Astrocyte (in vitro differentiated cells and primary cell): ENCODE measurements at regions not wholly inside any gene's neighbourhood (a gene's known extent, or its start where the extent isn't known, plus 50 kb on each side); places are given as distances from the start of the nearest gene placed in this dataset.

Experiments used
- DNase-seq: peaks from one replicate; pipeline ENCODE4 v3.0.0-alpha.2; 2010; ENCODE audit warnings: low read depth
- FAIRE-seq: peaks from 2 replicates; lab custom pipeline; 2011; peaks lifted over from hg19 to GRCh38; lab: Jason Lieb, UNC
- H2AFZ ChIP-seq: 2 replicates; pipeline ENCODE4 v1.6.0; 2012; ENCODE audit warnings: low read depth, low read length, inconsistent platforms
- H3K27ac ChIP-seq: 2 replicates; pipeline ENCODE4 v1.5.1; 2011; ENCODE audit warnings: low read depth, low read length, inconsistent platforms
- H3K27me3 ChIP-seq: 2 replicates; pipeline ENCODE4 v1.6.0; 2011; ENCODE audit warnings: low read length, inconsistent platforms; ENCODE audit not compliant: insufficient read depth
- H3K36me3 ChIP-seq: 2 replicates; pipeline ENCODE4 v1.5.1; 2011; ENCODE audit warnings: low read length, inconsistent platforms; ENCODE audit not compliant: insufficient read depth
- H3K4me1 ChIP-seq: 2 replicates; pipeline ENCODE4 v1.5.1; 2011; ENCODE audit warnings: low read length, inconsistent platforms; ENCODE audit not compliant: insufficient read depth
- H3K4me2 ChIP-seq: 2 replicates; pipeline ENCODE4 v1.6.0; 2012; ENCODE audit warnings: low read length, inconsistent platforms
- H3K4me3 ChIP-seq: 2 replicates; pipeline ENCODE4 v1.5.1; 2011; ENCODE audit warnings: low read depth, mild to moderate bottlenecking, low read length, inconsistent platforms; ENCODE audit not compliant: insufficient read depth
- H3K79me2 ChIP-seq: 2 replicates; pipeline ENCODE4 v1.6.0; 2012; ENCODE audit warnings: mild to moderate bottlenecking, low read length, inconsistent platforms; ENCODE audit not compliant: insufficient read depth
- H3K9ac ChIP-seq: 2 replicates; pipeline ENCODE4 v1.6.0; 2012; ENCODE audit warnings: mild to moderate bottlenecking, low read length, inconsistent platforms
- H3K9me3 ChIP-seq: 2 replicates; pipeline ENCODE4 v1.5.1; 2012; ENCODE audit warnings: low read depth, mild to moderate bottlenecking, low read length, inconsistent platforms; ENCODE audit not compliant: insufficient read depth
- H4K20me1 ChIP-seq: 2 replicates; pipeline ENCODE4 v1.6.0; 2012; ENCODE audit warnings: low read length, inconsistent platforms; ENCODE audit not compliant: insufficient read depth
- H3K27ac Mint-ChIP-seq: one replicate; pipeline ENCODE4 v1.8.0; 2021; ENCODE audit warnings: mild to moderate bottlenecking, mixed read lengths; ENCODE audit not compliant: unreplicated experiment
- H3K27me3 Mint-ChIP-seq: one replicate; pipeline ENCODE4 v1.8.0; 2021; ENCODE audit warnings: low read depth, mixed read lengths; ENCODE audit not compliant: unreplicated experiment
- H3K36me3 Mint-ChIP-seq: one replicate; pipeline ENCODE4 v1.8.0; 2021; ENCODE audit warnings: low read depth, mixed read lengths; ENCODE audit not compliant: unreplicated experiment
- H3K4me1 Mint-ChIP-seq: one replicate; pipeline ENCODE4 v1.8.0; 2021; ENCODE audit warnings: low read depth, mixed read lengths; ENCODE audit not compliant: unreplicated experiment
- H3K4me3 Mint-ChIP-seq: one replicate; pipeline ENCODE4 v1.8.0; 2021; ENCODE audit warnings: mild to moderate bottlenecking, moderate library complexity, mixed read lengths; ENCODE audit not compliant: unreplicated experiment
- H3K9me3 Mint-ChIP-seq: one replicate; pipeline ENCODE4 v1.8.0; 2021; ENCODE audit warnings: mild to moderate bottlenecking, mixed read lengths; ENCODE audit not compliant: unreplicated experiment
- EZH2 ChIP-seq: IDR thresholded peaks from 2 replicates; pipeline ENCODE4 v1.6.1; 2012; ENCODE audit warnings: mild to moderate bottlenecking, low read length, inconsistent platforms; ENCODE audit not compliant: insufficient read depth
- TF ChIP-seq, protein P1 (sequence below): IDR thresholded peaks from 2 replicates; pipeline ENCODE4 v1.5.1; 2011; ENCODE audit warnings: low read depth, mild to moderate bottlenecking, inconsistent platforms, low read length, moderate library complexity; ENCODE audit not compliant: insufficient read depth

DNA sequence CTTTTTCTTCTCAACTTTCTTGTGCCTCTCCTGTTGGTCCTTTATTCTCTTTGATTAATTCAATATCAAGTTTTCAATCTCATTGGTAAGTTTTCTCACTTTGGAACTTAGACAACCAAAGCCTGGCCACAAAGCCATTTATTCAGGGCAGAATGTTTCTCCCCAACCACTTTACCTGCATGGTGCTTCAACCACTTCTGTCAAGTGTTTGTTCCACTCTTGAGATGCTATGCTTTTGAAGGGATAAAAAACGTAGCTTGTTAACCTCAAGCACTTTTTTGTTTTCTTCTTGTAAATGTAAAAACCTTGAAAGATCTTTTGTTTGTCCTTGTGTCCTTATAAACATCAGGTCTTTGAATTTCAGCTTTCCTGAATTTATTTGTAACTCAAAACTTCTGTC, 966.7 kb downstream of the MAT2B start:
- DNase-seq (no peak), FAIRE-seq (no peak)
- Histone ChIP-seq H2AFZ (no peak overlapping the region), H3K4me2 (no peak overlapping the region), H3K79me2 (no peaks in the 10 kb centered on the region), H3K9me3 (no peaks in the 10 kb centered on the region), H4K20me1 (no peaks in the 10 kb centered on the region), H3K9ac (no peak overlapping the region), H3K27me3 (no peaks in the 10 kb centered on the region), H3K36me3 (no peaks in the 10 kb centered on the region), H3K4me3 (no peak overlapping the region), H3K27ac (no peak overlapping the region), H3K4me1 (no peaks in the 10 kb centered on the region)
- TF ChIP-seq EZH2: no peak
- TF ChIP-seq, protein P1, sequence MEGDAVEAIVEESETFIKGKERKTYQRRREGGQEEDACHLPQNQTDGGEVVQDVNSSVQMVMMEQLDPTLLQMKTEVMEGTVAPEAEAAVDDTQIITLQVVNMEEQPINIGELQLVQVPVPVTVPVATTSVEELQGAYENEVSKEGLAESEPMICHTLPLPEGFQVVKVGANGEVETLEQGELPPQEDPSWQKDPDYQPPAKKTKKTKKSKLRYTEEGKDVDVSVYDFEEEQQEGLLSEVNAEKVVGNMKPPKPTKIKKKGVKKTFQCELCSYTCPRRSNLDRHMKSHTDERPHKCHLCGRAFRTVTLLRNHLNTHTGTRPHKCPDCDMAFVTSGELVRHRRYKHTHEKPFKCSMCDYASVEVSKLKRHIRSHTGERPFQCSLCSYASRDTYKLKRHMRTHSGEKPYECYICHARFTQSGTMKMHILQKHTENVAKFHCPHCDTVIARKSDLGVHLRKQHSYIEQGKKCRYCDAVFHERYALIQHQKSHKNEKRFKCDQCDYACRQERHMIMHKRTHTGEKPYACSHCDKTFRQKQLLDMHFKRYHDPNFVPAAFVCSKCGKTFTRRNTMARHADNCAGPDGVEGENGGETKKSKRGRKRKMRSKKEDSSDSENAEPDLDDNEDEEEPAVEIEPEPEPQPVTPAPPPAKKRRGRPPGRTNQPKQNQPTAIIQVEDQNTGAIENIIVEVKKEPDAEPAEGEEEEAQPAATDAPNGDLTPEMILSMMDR: no peak
- H3K4me1 Mint-ChIP-seq: no peaks in the 10 kb centered on the region
- H3K27me3 Mint-ChIP-seq: no peaks in the 10 kb centered on the region
- no peak overlapping the region for H3K4me3 Mint-ChIP-seq
- no peaks in the 10 kb centered on the region for H3K9me3 Mint-ChIP-seq
- H3K36me3 Mint-ChIP-seq: no peaks in the 10 kb centered on the region
- no peak overlapping the region for H3K27ac Mint-ChIP-seq

DNA sequence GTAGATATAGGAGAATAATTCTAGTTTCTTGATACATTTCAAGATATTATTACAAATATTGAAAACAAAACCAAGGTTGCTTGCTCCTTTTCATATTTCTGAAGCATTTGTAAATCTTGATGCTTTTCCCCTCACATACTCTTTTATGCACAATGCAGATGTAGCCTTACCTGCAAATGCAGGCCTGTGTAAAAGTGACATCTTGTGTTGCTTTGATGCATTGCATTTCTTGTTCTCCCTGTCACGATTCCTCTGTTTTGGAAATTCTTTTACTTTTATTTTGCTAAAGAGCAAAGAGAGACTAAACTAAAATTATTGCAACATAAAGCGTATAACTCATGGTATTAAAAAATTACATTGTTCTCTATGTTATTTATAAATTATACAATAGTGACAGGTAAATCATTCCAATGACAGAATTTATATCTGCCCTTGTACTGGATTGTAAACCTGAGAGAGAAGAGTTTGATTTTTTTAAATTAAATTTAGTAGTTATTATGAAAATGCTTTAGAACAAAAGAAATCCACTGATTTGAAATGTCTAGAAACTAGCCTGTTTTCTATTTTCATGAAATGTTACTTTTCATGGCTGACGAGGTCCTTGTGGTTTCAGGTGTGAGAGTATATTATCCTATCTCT, 970.0 kb downstream of the MAT2B start:
- H3K36me3 Mint-ChIP-seq: no peaks in the 10 kb centered on the region
- no peaks in the 10 kb centered on the region for H3K4me1 Mint-ChIP-seq

DNA sequence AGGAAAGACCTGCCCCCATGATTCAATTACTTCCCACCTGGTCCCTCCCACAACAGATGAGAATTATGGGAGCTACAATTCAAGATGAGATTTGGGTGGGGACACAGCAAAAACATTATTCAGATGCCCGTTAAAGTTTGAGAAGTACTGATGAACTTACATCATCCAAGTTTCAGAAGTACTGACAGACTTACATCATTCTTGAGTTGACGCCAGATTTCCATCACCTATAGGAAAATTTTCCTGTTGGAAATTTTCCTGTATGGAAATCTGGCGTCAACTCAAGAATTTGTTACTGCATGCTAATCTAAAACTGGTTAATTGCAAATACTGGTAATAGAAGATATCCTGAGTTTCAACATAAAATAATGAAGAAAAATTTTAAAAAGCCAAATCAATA, 975.9 kb downstream of the MAT2B start:
- FAIRE-seq: no peak
- Histone ChIP-seq H3K4me2 (no peak overlapping the region), H3K27me3 (no peaks in the 10 kb centered on the region), H3K27ac (no peak overlapping the region), H3K4me1 (no peaks in the 10 kb centered on the region), H3K4me3 (no peak overlapping the region), H2AFZ (no peak overlapping the region), H3K9ac (no peak overlapping the region), H3K36me3 (no peaks in the 10 kb centered on the region), H3K9me3 (no peaks in the 10 kb centered on the region), H4K20me1 (no peaks in the 10 kb centered on the region), H3K79me2 (no peaks in the 10 kb centered on the region)
- H3K4me1 Mint-ChIP-seq: no peaks in the 10 kb centered on the region
- no peak overlapping the region for H3K4me3 Mint-ChIP-seq
- H3K36me3 Mint-ChIP-seq: no peaks in the 10 kb centered on the region
- no peak for DNase-seq
- H3K27me3 Mint-ChIP-seq: no peaks in the 10 kb centered on the region
- no peak for TF ChIP-seq EZH2
- TF ChIP-seq, protein P1: no peak
- H3K27ac Mint-ChIP-seq: no peak overlapping the region
- no peaks in the 10 kb centered on the region for H3K9me3 Mint-ChIP-seq

More for the DNA sequence above, 970.0 kb downstream of the MAT2B start:
- Histone ChIP-seq H3K27me3 (no peaks in the 10 kb centered on the region), H3K4me2 (no peak overlapping the region), H2AFZ (no peak overlapping the region), H3K9ac (no peak overlapping the region), H3K4me1 (no peaks in the 10 kb centered on the region), H3K27ac (no peak overlapping the region), H3K4me3 (no peak overlapping the region), H4K20me1 (no peaks in the 10 kb centered on the region), H3K36me3 (no peaks in the 10 kb centered on the region), H3K79me2 (no peaks in the 10 kb centered on the region), H3K9me3 (no peaks in the 10 kb centered on the region)
- Mint-ChIP-seq H3K27me3 (no peaks in the 10 kb centered on the region), H3K27ac (no peak overlapping the region), H3K4me3 (no peak overlapping the region), H3K9me3 (no peaks in the 10 kb centered on the region)
- peak; percentile 24 for DNase-seq
- TF ChIP-seq EZH2: no peak
- TF ChIP-seq, protein P1: peak; percentile 68
- no peak for FAIRE-seq
